ENCODE measurements at regions not wholly inside any gene's neighbourhood (a gene's known extent, or its start where the extent isn't known, plus 50 kb on each side); places are given as distances from the start of the nearest gene placed in this dataset.

DNA sequence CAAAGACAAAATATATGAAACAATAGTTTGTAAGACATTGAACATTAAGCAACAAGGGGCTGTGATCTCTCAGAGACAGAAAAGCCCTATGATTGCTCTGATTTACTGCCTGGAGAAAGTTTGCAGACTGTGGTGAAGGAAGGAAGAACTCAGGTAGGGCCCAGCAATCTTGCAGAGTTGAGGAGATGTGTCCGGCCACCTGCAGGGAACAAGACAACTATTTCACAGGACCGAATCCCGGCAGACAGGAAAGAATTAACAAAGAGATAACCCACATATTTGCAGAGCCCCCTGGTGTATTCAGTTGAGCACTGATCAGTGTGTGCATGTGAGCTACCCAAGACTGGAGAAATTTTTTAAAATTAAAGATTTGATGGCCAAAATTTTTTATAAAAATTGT is 58.3 kb upstream of the FMN2 start:
- TF ChIP-seq, protein P1, sequence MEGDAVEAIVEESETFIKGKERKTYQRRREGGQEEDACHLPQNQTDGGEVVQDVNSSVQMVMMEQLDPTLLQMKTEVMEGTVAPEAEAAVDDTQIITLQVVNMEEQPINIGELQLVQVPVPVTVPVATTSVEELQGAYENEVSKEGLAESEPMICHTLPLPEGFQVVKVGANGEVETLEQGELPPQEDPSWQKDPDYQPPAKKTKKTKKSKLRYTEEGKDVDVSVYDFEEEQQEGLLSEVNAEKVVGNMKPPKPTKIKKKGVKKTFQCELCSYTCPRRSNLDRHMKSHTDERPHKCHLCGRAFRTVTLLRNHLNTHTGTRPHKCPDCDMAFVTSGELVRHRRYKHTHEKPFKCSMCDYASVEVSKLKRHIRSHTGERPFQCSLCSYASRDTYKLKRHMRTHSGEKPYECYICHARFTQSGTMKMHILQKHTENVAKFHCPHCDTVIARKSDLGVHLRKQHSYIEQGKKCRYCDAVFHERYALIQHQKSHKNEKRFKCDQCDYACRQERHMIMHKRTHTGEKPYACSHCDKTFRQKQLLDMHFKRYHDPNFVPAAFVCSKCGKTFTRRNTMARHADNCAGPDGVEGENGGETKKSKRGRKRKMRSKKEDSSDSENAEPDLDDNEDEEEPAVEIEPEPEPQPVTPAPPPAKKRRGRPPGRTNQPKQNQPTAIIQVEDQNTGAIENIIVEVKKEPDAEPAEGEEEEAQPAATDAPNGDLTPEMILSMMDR (IDR thresholded peaks at IDR 0.05), result no peak
- TF ChIP-seq POLR2A (IDR thresholded peaks at IDR 0.05), result no peak

All from right lobe of liver (tissue), 4 donors.